HFFc6 (cell line): ENCODE measurements at regions not wholly inside any gene's neighbourhood (a gene's known extent, or its start where the extent isn't known, plus 50 kb on each side); places are given as distances from the start of the nearest gene placed in this dataset.

ENCODE experiments used
- DNase-seq: peaks from one replicate; pipeline ENCODE4 v3.0.0-alpha.2; 2018
- H3K27ac Mint-ChIP-seq: 2 replicates; pipeline ENCODE4 v1.8.0; 2020; ENCODE audit warnings: mild to moderate bottlenecking, mixed read lengths
- H3K27me3 Mint-ChIP-seq: 2 replicates; pipeline ENCODE4 v1.8.0; 2021; ENCODE audit warnings: mild to moderate bottlenecking, moderate library complexity, mixed read lengths; ENCODE audit not compliant: insufficient read depth
- H3K36me3 Mint-ChIP-seq: 2 replicates; pipeline ENCODE4 v1.8.0; 2021; ENCODE audit warnings: low read depth, mixed read lengths
- H3K4me1 Mint-ChIP-seq: 2 replicates; pipeline ENCODE4 v1.8.0; 2020; ENCODE audit warnings: low read depth, mixed read lengths
- H3K4me3 Mint-ChIP-seq: 2 replicates; pipeline ENCODE4 v1.8.0; 2020; ENCODE audit warnings: mild to moderate bottlenecking, moderate library complexity, mixed read lengths
- H3K9me3 Mint-ChIP-seq: 2 replicates; pipeline ENCODE4 v1.8.0; 2020; ENCODE audit warnings: mild to moderate bottlenecking, mixed read lengths
- TF ChIP-seq, protein P1 (sequence below): fragments of 200-600 bp; sonication (generic); IDR thresholded peaks from 2 replicates; pipeline ENCODE4 v1.5.0; 2021; ENCODE audit warnings: antibody characterized with exemption, mild to moderate bottlenecking

DNA sequence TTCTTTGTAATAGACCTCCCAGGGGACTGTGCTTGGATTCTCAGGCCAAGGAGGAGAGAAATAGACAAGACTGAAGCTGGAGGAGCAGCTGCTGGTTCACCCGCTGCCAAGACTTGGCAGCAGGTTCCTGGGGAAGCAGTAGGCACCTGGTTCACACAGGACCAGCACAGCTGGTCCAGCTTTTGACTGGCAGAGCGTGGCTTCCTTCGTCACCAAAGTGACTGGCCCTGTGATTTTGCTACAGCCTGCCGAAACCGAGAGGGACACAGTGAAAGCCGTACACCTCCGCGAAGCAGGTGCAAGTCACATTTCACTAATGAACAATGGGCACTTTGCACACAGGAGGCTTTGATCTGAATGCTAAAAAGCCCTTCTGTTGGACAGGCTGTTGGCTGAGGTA lies 199.0 kb downstream of the RNF144B start:
- Mint-ChIP-seq H3K27me3 (peaks cover 2% of the 10 kb centered on the region; the same call in 1 of the 2 replicates), H3K27ac (no peak overlapping the region)

DNA sequence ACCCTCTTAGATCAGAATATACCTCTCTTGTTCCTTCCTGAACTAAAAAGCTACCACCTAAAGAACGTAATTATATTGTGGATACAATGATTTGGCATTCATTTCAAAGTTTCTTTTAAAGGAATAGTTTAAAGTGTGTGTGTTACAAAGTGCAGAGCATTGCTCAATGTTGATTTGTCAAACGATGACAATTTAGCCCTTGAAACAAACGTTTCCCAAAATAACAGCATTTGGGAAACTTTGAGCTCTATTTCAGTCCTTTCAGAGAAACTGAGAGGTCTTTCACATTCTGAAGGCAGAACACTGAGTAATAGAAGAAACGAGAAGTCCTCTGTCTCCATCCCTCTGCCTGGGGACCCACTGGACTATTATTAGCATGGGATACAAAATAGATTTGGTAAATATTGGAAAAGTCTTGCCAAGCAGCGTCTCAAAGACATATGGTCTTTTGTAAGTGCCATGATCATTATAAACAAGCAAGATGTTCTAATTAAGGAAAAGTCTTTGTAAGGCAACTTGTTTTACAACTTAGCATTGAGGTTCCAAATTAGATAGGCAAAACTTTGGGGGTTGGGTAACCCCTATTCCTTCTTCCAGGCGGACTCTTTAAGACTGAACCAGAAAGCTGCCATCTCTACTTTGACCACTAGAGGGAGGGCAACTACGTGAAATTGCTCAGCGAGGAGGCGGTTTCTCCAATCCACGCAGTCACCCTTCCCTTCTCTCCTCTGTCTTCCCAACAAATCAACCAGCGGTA lies 208.8 kb downstream of the RNF144B start:
- Mint-ChIP-seq H3K27ac (no peak overlapping the region), H3K27me3 (peaks cover 4% of the 10 kb centered on the region; the same call in 1 of the 2 replicates), H3K36me3 (no peaks in the 10 kb centered on the region), H3K4me1 (no peaks in the 10 kb centered on the region), H3K9me3 (no peaks in the 10 kb centered on the region), H3K4me3 (no peak overlapping the region)
- DNase-seq = peak; percentile 48
- TF ChIP-seq, protein P1, sequence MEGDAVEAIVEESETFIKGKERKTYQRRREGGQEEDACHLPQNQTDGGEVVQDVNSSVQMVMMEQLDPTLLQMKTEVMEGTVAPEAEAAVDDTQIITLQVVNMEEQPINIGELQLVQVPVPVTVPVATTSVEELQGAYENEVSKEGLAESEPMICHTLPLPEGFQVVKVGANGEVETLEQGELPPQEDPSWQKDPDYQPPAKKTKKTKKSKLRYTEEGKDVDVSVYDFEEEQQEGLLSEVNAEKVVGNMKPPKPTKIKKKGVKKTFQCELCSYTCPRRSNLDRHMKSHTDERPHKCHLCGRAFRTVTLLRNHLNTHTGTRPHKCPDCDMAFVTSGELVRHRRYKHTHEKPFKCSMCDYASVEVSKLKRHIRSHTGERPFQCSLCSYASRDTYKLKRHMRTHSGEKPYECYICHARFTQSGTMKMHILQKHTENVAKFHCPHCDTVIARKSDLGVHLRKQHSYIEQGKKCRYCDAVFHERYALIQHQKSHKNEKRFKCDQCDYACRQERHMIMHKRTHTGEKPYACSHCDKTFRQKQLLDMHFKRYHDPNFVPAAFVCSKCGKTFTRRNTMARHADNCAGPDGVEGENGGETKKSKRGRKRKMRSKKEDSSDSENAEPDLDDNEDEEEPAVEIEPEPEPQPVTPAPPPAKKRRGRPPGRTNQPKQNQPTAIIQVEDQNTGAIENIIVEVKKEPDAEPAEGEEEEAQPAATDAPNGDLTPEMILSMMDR = peak; percentile 98

More for the DNA sequence above, 199.0 kb downstream of the RNF144B start:
- H3K36me3 Mint-ChIP-seq = no peaks in the 10 kb centered on the region
- TF ChIP-seq, protein P1 = no peak
- no peak overlapping the region for H3K4me3 Mint-ChIP-seq
- peaks cover 18% of the 10 kb centered on the region for H3K4me1 Mint-ChIP-seq
- H3K9me3 Mint-ChIP-seq = no peaks in the 10 kb centered on the region
- no peak for DNase-seq

DNA sequence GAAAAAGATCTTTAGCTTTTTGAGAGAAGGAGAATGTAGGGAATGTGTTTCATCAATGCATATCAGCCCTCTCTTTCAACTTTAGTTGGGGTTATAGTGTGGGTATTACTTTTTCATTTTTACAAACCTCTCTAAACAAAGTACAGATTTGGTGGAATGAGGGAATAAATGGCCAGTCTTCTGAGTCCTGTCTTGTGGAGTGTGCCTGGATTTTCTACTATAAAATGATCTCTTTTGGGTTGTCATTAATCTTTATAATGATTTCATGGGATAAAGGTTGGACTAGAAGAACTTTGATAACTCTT lies 209.3 kb downstream of the RNF144B start:
- H3K36me3 Mint-ChIP-seq = no peaks in the 10 kb centered on the region
- no peak overlapping the region for H3K27ac Mint-ChIP-seq
- peaks cover 4% of the 10 kb centered on the region; the same call in 1 of the 2 replicates for H3K27me3 Mint-ChIP-seq
- H3K4me3 Mint-ChIP-seq = no peak overlapping the region
- H3K4me1 Mint-ChIP-seq = no peaks in the 10 kb centered on the region
- TF ChIP-seq, protein P1 = peak; percentile 70
- DNase-seq = no peak
- no peaks in the 10 kb centered on the region for H3K9me3 Mint-ChIP-seq

DNA sequence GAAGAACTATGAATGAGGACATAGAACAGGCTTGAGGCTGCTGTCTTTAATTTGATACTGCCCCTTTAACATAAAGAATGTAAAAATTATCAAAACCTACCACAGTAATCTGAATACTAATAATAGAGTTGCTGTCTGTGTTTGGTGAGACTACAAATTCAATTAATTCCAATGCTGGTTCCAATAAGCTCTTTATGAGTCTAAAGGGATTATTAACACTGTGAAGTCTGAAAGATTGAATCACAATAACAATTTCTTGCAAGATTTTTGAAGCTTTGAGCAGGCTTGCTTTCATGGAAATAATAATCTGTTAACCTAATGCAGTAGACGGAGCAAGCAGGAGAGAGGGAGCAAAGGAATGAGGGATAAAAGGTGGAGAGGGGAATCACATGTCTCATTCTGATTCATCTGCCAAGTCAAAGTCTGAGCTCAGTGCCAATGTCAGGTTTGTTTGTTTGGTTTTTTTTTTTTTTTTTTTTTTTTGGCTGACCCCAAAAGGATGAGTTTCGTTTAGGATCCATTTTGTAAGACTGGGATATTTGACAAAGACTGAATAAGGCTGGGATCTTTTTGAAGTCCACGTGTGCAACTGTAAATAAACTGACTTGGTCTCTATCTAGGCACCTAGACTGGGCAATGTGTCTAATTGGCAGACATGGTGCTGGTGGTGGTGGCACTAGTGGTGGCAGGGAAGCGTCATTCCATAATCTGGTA lies 211.6 kb downstream of the RNF144B start:
- H3K27me3 Mint-ChIP-seq = peaks cover 2% of the 10 kb centered on the region; the same call in 1 of the 2 replicates
- H3K4me3 Mint-ChIP-seq = no peak overlapping the region
- no peak for DNase-seq
- H3K36me3 Mint-ChIP-seq = no peaks in the 10 kb centered on the region
- H3K4me1 Mint-ChIP-seq = no peaks in the 10 kb centered on the region
- TF ChIP-seq, protein P1 = no peak
- H3K27ac Mint-ChIP-seq = no peak overlapping the region
- no peaks in the 10 kb centered on the region for H3K9me3 Mint-ChIP-seq

DNA sequence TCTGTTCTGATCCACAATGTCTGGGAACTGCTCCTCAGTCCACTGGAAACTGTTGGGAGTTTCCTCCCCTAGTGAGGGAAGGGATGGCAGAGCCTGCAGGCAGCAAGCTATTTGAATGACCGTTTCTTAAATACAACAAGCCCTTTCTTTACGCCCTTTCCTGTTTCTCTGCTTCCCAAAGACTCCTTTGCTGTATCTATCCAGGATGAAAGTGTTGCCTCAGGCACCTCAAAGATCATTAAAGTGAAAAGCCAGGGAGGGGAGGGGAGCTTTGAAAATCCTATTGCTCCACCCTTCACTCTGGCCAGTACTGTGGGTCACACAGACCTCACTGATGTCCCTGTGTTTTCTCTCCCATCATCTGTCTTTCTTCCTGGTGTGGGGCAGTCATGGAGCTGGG lies 213.1 kb downstream of the RNF144B start:
- Mint-ChIP-seq H3K36me3 (no peaks in the 10 kb centered on the region), H3K27me3 (peaks cover 2% of the 10 kb centered on the region; the same call in 1 of the 2 replicates), H3K4me1 (no peaks in the 10 kb centered on the region), H3K4me3 (no peak overlapping the region), H3K27ac (no peak overlapping the region), H3K9me3 (no peaks in the 10 kb centered on the region)
- TF ChIP-seq, protein P1 = no peak
- DNase-seq = no peak
